ENCODE measurements at regions not wholly inside any gene's neighbourhood (a gene's known extent, or its start where the extent isn't known, plus 50 kb on each side); places are given as distances from the start of the nearest gene placed in this dataset.
"Not testable (repeated sequence)": the region's sequence is repeated elsewhere in the genome, so short reads cannot be mapped to it uniquely, and the experiment has no call there.

DNA sequence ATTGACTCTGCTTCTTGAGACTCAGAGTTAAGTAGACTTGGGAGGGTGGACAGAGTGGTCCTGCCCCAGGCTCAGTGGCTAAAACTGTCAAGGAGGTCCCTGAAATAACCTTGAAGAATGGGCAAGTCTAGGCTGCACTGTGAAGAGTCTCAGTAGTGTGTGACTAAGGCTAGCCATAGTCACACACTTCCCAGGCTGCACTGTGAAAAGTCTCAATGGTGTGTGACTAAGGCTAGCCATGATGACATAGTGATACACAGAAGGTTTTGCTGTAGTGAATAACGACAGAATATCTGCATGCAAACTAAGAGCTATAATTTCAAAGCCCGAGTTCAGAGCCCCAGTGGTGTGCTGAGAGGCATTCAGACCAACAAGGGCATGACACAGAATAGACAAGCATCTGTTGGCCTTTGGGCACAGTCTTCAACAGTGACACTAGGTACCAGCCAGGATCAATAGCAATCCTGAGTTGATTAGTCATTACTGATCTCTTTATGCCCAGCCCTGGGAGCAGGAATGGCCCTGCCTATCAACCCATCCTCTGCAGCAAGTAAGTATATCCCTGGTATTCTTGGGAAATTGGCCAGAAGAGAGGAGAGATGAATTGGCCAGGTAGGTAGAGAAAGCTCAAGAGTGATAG, 72.4 kb upstream of the BBX start:
- Mint-ChIP-seq H3K4me1 (no peaks in the 10 kb centered on the region), H3K27ac (ENCODE audit: low read depth) (no peak overlapping the region), H3K36me3 (ENCODE audit: insufficient read depth) (no peaks in the 10 kb centered on the region), H3K9me3 (no peaks in the 10 kb centered on the region), H3K27me3 (peaks cover 9% of the 10 kb centered on the region), H3K4me3 (no peak overlapping the region)
- ATAC-seq (replicated peaks; ENCODE audit: extremely low read depth, poor library complexity, severe bottlenecking) (no peak), DNase-seq (ENCODE audit: low spot score in 2 of 2) (no peak)

DNA sequence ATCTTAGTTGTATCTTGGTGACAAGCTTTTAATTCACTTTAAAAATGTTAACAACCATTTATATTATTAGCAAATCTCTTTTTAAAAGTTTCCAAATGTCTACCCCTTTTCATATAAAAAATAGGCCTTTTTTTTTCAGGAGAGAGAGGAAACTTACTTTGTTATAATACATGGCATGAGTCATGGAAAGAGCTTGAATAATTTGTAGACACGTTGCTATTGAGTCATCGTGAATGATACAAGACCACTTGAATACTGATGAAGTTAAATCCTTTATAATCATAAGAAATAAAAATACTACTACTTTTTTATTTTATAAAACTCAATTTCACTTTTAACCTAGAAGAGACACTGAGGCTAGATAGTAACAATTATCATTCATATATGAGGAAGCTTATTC, 70.3 kb upstream of the BBX start:
- no peak overlapping the region for H3K27ac Mint-ChIP-seq (ENCODE audit: low read depth)
- ATAC-seq (replicated peaks; ENCODE audit: extremely low read depth, poor library complexity, severe bottlenecking) (no peak), DNase-seq (ENCODE audit: low spot score in 2 of 2) (no peak)

DNA sequence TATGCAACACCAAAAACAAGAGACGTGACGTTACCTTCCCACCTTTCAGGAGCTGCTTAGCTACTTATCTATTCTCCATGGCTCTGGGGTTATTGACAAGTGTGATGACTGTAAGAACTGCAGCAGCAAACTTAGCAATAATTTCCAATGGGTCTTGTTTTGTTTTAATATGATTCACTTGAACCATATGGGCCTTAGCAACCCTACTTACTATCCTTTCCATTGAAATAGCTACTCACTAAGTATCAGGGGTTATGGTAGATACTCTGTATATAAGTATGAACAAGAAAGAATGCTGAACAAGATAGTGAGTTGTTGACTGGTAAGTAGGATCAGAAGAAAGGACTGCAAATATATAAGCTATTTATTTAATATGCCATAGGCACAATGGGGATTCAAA, 69.3 kb upstream of the BBX start:
- H3K27me3 Mint-ChIP-seq, result peaks cover 9% of the 10 kb centered on the region
- H3K27ac Mint-ChIP-seq (ENCODE audit: low read depth), result no peak overlapping the region
- no peak for ATAC-seq (replicated peaks; ENCODE audit: extremely low read depth, poor library complexity, severe bottlenecking)
- H3K4me3 Mint-ChIP-seq, result no peak overlapping the region
- H3K9me3 Mint-ChIP-seq, result no peaks in the 10 kb centered on the region
- no peaks in the 10 kb centered on the region for H3K4me1 Mint-ChIP-seq
- no peaks in the 10 kb centered on the region for H3K36me3 Mint-ChIP-seq (ENCODE audit: insufficient read depth)
- DNase-seq (ENCODE audit: low spot score in 2 of 2), result no peak

More for the DNA sequence above, 70.3 kb upstream of the BBX start:
- H3K9me3 Mint-ChIP-seq, result no peaks in the 10 kb centered on the region
- H3K36me3 Mint-ChIP-seq (ENCODE audit: insufficient read depth), result no peaks in the 10 kb centered on the region
- no peak overlapping the region for H3K4me3 Mint-ChIP-seq
- peaks cover 9% of the 10 kb centered on the region for H3K27me3 Mint-ChIP-seq
- no peaks in the 10 kb centered on the region for H3K4me1 Mint-ChIP-seq

DNA sequence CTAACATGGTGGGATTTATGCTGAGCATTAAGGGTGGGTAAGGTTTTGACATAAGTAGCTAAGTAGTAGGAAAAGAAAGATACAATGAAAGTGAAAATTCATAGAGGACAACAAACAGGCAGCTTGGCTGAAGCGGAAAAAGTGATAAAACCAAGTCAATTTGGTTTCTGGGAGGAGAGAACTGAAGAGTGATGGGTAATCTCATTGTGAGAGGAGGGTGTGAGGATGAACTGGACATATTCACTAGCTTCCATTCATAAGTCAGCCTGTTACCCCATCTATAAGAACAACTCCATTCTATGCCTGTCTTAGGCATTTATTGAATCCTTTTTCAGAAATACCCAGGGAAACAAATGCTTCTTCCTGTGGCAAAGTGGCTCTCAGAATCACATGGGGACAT, 67.1 kb upstream of the BBX start:
- H3K36me3 Mint-ChIP-seq (ENCODE audit: insufficient read depth), result no peaks in the 10 kb centered on the region
- H3K27ac Mint-ChIP-seq (ENCODE audit: low read depth), result no peak overlapping the region
- no peaks in the 10 kb centered on the region for H3K9me3 Mint-ChIP-seq
- H3K27me3 Mint-ChIP-seq, result peaks cover 9% of the 10 kb centered on the region
- no peaks in the 10 kb centered on the region for H3K4me1 Mint-ChIP-seq
- no peak overlapping the region for H3K4me3 Mint-ChIP-seq
- ATAC-seq (replicated peaks; ENCODE audit: extremely low read depth, poor library complexity, severe bottlenecking), result no peak
- DNase-seq (ENCODE audit: low spot score in 2 of 2), result no peak

DNA sequence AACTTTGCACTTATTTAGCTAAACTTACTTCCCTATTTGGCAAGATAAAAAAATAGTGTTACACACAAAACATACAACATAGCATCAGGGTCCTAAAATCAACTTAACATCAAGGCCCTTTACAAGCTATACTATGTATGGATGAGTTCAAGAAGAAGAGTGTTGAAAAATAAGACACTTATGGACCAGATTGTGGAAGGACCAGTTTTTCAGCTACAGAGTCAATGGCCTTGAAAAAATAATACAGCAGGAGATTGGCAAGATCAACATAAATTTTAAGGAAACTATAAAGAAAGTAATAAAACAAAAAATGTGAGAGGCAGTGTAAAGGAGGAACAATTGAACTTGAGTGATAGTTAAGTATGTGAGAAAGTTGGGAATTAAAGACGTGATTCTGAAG, 66.3 kb upstream of the BBX start:
- ATAC-seq (replicated peaks; ENCODE audit: extremely low read depth, poor library complexity, severe bottlenecking) (no peak), DNase-seq (ENCODE audit: low spot score in 2 of 2) (no peak)
- H3K9me3 Mint-ChIP-seq, result no peaks in the 10 kb centered on the region
- no peaks in the 10 kb centered on the region for H3K36me3 Mint-ChIP-seq (ENCODE audit: insufficient read depth)
- no peak overlapping the region for H3K27ac Mint-ChIP-seq (ENCODE audit: low read depth)
- H3K4me3 Mint-ChIP-seq, result no peak overlapping the region
- peaks cover 9% of the 10 kb centered on the region for H3K27me3 Mint-ChIP-seq
- no peaks in the 10 kb centered on the region for H3K4me1 Mint-ChIP-seq

DNA sequence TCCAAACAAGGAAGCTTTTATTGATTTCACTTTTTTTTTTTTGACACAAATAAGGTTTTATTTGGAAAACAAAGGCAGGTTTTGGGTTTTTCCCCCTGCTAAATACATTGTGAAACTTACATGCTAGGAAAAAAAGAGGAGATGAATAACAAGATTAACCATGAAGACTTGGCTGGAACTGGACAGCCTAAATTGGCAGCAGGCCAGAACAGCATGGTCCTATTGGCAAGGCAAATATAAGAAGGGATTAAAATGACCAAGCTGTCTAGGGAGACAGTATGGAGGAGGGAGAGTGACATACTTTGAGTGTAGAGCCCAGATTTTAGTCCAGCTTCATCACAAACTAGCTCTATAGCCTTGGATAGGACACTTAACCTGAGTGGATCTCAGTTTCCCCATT, 63.9 kb upstream of the BBX start:
- Mint-ChIP-seq H3K27me3 (peaks cover 18% of the 10 kb centered on the region), H3K36me3 (ENCODE audit: insufficient read depth) (no peaks in the 10 kb centered on the region), H3K4me1 (no peaks in the 10 kb centered on the region), H3K4me3 (no peak overlapping the region), H3K9me3 (no peaks in the 10 kb centered on the region), H3K27ac (ENCODE audit: low read depth) (no peak overlapping the region)
- ATAC-seq (replicated peaks; ENCODE audit: extremely low read depth, poor library complexity, severe bottlenecking) (no peak), DNase-seq (ENCODE audit: low spot score in 2 of 2) (no peak)

DNA sequence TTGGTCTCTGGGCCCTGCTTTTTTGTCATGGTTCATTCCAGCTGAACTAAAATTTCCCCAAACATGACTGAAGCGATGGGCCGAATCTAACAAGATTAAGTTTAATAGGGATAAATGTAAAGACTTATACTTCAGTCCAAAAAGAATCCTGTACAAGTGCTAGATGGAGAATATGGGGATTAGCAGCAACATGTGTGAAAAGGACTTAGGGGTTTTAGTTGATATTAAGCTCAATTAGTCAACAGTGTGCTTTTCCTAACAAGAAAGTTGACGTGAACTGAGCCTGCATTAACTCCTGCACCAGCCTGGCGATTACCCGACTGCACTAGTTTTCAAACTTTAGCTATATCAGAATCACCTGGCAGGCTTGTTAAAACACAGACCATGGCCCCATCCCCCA, 61.0 kb upstream of the BBX start:
- Mint-ChIP-seq H3K27ac (ENCODE audit: low read depth) (no peak overlapping the region), H3K27me3 (peaks cover 25% of the 10 kb centered on the region), H3K4me3 (no peak overlapping the region), H3K36me3 (ENCODE audit: insufficient read depth) (no peaks in the 10 kb centered on the region), H3K4me1 (no peaks in the 10 kb centered on the region), H3K9me3 (no peaks in the 10 kb centered on the region)
- DNase-seq (ENCODE audit: low spot score in 2 of 2) (no peak), ATAC-seq (replicated peaks; ENCODE audit: extremely low read depth, poor library complexity, severe bottlenecking) (no peak)

DNA sequence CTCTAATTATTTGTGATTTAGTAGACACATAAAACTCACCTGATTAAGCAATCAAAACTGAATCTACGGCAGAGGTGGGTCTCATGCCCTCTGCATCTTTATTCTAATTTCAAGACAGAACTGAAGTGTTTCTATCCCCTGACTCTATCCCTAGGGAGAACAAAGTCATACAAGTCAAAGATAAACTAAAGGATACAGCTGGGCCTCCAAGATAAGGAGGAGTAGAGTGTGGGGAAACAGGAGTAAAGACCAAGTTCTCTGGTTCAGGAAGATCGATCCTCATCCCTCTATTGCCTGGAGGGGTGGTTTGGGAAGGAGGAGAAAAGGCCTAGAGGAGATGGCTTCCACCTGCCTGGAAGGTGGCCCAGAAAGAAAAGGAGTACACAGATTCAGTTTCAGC, 58.7 kb upstream of the BBX start:
- H3K27ac Mint-ChIP-seq (ENCODE audit: low read depth), result no peak overlapping the region
- no peak overlapping the region for H3K4me3 Mint-ChIP-seq
- H3K9me3 Mint-ChIP-seq, result no peaks in the 10 kb centered on the region
- ATAC-seq (replicated peaks; ENCODE audit: extremely low read depth, poor library complexity, severe bottlenecking) (no peak), DNase-seq (ENCODE audit: low spot score in 2 of 2) (no peak)
- H3K27me3 Mint-ChIP-seq, result peaks cover 38% of the 10 kb centered on the region
- no peaks in the 10 kb centered on the region for H3K4me1 Mint-ChIP-seq
- no peaks in the 10 kb centered on the region for H3K36me3 Mint-ChIP-seq (ENCODE audit: insufficient read depth)

DNA sequence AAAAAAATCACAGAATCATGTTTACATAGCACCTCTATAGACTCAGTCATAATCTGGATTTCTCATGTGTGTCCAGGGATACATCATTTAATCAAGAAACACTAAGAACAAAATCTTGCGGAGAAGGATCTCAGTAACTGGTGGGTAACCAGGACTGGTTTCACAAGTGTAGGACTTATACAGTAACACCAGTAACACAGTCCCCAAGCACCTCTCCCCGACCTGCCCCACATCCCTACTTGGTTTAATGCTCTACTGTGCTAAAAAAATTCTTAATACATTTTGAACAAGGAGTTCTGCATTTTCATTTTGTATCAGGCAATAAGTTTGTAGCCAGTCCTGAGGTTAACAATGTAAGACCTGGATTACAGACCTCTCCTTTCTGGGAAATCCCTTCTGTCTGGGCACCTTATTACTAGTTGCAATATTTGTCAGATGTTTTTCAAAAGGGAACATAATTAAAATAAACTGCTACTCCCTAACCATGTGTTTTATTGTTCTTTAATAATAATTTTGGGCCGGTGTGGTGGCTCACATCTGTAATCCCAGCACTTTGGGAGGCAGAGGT, 57.6 kb upstream of the BBX start:
- no peak for ATAC-seq (replicated peaks; ENCODE audit: extremely low read depth, poor library complexity, severe bottlenecking)
- Mint-ChIP-seq H3K27me3 (peaks cover 48% of the 10 kb centered on the region), H3K36me3 (ENCODE audit: insufficient read depth) (no peaks in the 10 kb centered on the region), H3K4me3 (no peak overlapping the region), H3K4me1 (no peaks in the 10 kb centered on the region), H3K27ac (ENCODE audit: low read depth) (no peak overlapping the region), H3K9me3 (no peaks in the 10 kb centered on the region)
- no peak for DNase-seq (ENCODE audit: low spot score in 2 of 2)

DNA sequence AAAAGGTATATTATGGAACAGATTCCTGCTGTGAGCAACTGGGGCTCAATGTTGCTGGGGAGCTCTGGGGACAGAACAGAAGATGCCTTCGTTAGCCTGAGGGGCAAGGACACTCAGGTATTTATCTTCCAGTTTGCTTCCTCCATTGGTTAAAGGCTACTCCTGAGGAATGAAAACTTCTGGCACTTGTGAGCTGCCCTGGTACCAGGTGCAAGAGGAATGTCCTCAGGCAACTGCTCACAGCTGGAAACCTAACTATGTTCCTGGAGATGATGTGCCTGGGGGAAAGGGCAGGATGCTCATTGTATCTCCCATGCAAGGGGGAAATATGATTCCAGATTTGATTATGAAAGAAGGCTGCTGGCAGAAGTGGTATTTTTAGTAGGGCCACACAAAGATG, 54.0 kb upstream of the BBX start:
- Mint-ChIP-seq H3K4me3 (no peak overlapping the region), H3K4me1 (no peaks in the 10 kb centered on the region), H3K9me3 (peaks cover 17% of the 10 kb centered on the region), H3K27me3 (peaks cover 66% of the 10 kb centered on the region), H3K27ac (ENCODE audit: low read depth) (no peak overlapping the region), H3K36me3 (ENCODE audit: insufficient read depth) (peaks cover 2% of the 10 kb centered on the region)
- DNase-seq (ENCODE audit: low spot score in 2 of 2) (no peak), ATAC-seq (replicated peaks; ENCODE audit: extremely low read depth, poor library complexity, severe bottlenecking) (no peak)

DNA sequence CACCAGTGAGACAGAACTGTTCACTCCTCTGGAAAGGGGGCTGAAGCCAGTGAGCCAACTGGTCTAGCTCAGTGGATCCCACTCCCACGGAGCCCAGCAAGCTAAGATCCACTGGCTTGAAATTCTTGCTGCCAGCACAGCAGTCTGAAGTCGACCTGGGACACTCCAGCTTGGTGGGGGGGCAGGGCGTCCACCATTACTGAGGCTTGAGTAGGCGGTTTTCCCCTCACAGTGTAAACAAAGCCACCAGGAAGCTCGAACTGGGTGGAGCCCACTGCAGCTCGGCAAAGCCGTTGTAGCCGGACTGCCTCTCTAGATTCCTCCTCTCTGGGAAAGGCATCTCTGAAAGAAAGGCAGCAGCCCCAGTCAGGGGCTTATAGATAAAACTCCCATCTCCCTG, 52.3 kb upstream of the BBX start:
- H3K27me3 Mint-ChIP-seq, result peaks cover 72% of the 10 kb centered on the region
- H3K4me1 Mint-ChIP-seq; ATAC-seq (replicated peaks; ENCODE audit: extremely low read depth, poor library complexity, severe bottlenecking); H3K36me3 Mint-ChIP-seq (ENCODE audit: insufficient read depth); H3K27ac Mint-ChIP-seq (ENCODE audit: low read depth); DNase-seq (ENCODE audit: low spot score in 2 of 2); H3K4me3 Mint-ChIP-seq: not testable (repeated sequence)
- peaks cover 17% of the 10 kb centered on the region for H3K9me3 Mint-ChIP-seq

Measured in central memory CD8-positive, alpha-beta T cell (primary cell).